ENCODE measurements at regions not wholly inside any gene's neighbourhood (a gene's known extent, or its start where the extent isn't known, plus 50 kb on each side); places are given as distances from the start of the nearest gene placed in this dataset.
"Not testable (repeated sequence)": the region's sequence is repeated elsewhere in the genome, so short reads cannot be mapped to it uniquely, and the experiment has no call there.

- DNase-seq (ENCODE audit: low read depth in 2 of 2), result no peak
These were observed 179.7 kb upstream of the ST6GALNAC5 start for GRCh38 chr1:76687307-76688175.

- peak in 1 of 2 experiments; percentile 3 for DNase-seq (ENCODE audit: low read depth in 2 of 2)
These were observed 176.5 kb upstream of the ST6GALNAC5 start for GRCh38 chr1:76690766-76691165.

GRCh38 chr1:76695535-76695934 lies 171.7 kb upstream of the ST6GALNAC5 start:
- no peak for DNase-seq (ENCODE audit: low read depth in 2 of 2)

- no peak for DNase-seq (ENCODE audit: low read depth in 2 of 2)
These were observed 169.9 kb upstream of the ST6GALNAC5 start for GRCh38 chr1:76697361-76697760.

DNA sequence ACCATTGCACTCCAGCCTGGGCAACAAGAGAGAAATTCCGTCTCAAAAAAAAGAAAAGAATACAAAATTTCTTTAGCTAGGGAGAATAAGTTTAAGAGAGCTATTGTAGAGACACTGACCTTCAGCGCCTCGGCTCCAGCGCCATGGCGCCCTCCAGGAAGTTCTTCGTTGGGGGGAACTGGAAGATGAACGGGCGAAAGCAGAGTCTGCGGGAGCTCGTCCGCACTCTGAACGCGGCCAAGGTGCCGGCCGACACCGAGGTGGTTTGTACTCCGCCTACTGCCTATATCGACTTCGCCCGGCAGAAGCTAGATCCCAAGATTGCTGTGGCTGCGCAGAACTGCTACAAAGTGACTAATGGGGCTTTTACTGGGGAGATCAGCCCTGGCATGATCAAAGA lies 167.6 kb upstream of the ST6GALNAC5 start:
- DNase-seq (ENCODE audit: low read depth in 2 of 2), result not testable (repeated sequence)

DNA sequence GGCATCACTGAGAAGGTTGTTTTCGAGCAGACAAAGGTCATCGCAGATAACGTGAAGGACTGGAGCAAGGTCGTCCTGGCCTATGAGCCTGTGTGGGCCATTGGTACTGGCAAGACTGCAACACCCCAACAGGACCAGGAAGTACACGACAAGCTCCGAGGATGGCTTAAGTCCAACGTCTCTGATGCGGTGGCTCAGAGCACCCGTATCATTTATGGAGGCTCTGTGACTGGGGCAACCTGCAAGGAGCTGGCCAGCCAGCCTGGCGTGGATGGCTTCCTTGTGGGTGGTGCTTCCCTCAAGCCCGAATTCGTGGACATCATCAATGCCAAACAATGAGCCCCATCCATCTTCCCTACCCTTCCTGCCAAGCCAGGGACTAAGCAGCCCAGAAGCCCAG lies 167.1 kb upstream of the ST6GALNAC5 start:
- DNase-seq (ENCODE audit: low read depth in 2 of 2), result not testable (repeated sequence)

DNA sequence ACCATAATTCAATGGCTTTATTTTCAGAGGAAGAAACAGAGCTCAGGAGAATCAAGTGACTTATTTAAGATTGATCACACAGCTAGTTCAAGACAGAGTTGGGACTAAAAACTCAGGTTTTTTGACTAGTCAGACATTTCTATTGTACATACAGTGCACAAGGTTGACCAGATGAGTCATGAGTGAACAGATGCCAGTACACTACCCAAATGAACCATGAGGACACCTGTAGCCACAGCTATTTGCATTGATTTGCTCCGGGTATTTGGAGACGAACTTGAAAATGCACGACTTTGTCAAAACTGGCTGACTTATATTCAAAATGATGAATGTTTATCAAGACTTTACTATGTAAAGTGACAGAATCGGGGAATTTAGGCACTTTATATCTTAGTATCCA lies 161.7 kb upstream of the ST6GALNAC5 start:
- no peak for DNase-seq (ENCODE audit: low read depth in 2 of 2)

- DNase-seq (ENCODE audit: low read depth in 2 of 2), result no peak
These were observed 153.7 kb upstream of the ST6GALNAC5 start for GRCh38 chr1:76713535-76713934.

DNA sequence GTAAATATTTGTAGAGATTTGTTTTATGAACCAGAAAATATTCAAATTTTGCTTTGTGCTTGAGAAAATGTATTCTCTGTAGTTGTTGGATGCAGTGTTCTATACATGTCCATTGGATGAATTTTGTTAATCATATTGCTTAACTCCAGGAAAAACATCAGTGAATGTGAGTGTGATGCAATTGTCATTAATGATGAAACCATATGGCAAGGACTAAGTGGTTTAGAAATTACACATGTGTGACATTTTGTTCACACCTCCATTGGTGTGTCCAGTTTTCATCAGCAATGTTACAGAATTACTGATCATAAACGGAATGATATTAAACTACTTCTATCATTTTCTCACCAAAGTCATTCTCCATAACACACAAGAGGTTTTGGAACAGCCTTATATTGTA lies 151.8 kb upstream of the ST6GALNAC5 start:
- DNase-seq (ENCODE audit: low read depth in 2 of 2), result no peak

- DNase-seq (ENCODE audit: low read depth in 2 of 2), result no peak
These were observed 143.3 kb upstream of the ST6GALNAC5 start for GRCh38 chr1:76723949-76724348.

DNA sequence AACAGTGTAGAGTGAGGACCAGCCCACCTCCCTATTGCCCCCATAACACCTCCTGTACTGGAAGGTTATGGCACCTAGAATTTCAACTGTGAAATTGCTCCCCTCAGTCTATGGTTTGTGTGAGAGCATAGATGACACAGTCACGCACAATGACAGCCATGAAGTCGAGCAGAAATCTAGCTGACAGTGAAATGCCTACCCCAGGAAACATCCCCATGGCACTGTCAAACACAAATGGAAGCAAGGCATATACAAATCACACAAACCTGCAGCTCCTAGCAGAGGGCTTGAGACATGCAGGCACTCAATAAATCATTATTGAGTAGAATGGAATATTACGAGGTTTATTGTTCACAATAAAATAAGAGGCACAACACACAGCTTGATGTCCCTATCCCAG lies 142.5 kb upstream of the ST6GALNAC5 start:
- DNase-seq (ENCODE audit: low read depth in 2 of 2), result no peak

DNA sequence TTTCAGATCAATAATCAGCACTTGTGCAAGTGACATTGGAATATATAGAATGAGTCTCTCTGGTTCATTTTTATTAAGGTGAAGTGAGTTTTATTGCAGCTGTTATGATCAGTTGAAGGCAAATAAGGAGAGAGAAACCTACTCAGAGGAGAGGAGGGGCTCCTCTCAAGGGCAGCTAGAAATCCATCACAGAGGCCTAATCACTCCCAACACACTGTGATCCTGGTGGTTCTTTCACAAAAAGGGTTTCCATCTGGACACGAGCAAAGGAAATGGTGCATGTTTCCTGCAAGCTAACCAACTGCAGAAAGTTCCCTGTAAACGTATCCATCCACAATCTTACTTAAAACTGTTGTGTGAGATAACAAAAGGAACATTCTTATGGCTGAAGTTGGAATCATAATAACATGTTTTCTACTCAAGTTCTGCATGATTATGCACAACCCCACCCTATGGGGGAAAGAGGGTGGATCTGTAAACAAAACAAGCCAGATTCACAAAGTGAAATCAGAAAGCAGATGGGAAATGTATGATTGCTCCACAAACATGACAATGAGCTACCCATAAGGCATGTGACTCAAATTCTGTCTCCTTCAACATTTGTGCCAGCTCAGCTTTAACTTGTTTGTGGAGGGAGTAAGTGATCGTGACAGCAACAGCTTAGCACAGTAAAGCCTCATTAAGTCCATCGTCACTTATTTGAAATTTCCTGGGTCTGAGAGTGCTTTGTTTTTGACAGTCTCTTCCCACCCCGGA lies 141.2 kb upstream of the ST6GALNAC5 start:
- peak in 1 of 2 experiments; percentile 1 for DNase-seq (ENCODE audit: low read depth in 2 of 2)

DNA sequence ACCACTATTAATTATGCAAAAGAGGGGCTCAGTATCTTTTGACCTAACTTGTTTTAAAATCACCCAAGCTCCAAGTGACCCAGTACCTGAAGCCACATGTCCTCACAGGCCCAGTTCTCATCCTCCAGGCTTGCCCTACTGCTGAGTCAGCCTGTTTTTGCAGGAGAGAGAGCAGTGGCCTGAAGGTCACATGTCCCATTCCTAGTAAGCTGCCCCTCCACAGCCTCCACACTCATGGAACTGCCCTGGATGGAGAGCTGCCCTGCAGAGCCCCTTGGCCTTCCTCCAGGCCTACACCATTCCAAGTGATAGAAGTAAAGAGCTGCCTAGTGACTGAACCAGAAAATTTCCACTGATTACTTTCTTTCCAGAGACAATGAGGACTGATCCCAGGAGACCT lies 139.8 kb upstream of the ST6GALNAC5 start:
- no peak for DNase-seq (ENCODE audit: low read depth in 2 of 2)

- DNase-seq (ENCODE audit: low read depth in 2 of 2), result no peak
These were observed 138.1 kb upstream of the ST6GALNAC5 start for GRCh38 chr1:76729142-76729541.

GRCh38 chr1:76730027-76730426 lies 137.3 kb upstream of the ST6GALNAC5 start:
- no peak for DNase-seq (ENCODE audit: low read depth in 2 of 2)

DNA sequence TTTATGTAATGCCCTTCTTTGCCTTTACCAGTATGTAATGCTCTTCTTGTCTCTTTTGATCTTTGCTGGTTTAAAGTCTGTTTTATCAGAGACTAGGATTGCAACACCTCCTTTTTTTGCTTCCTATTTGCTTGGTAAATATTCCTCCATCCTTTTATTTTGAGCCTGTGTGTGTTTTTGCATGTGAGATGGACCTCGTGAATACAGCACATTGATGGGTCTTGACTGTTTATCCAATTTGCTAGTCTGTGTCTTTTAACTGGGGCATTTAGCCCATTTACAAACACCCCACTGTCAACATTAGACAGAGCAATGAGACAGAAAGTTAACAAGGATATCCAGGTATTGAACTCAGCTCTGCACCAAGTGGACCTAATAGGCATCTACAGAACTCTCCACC lies 128.9 kb upstream of the ST6GALNAC5 start:
- not testable (repeated sequence) for DNase-seq (ENCODE audit: low read depth in 2 of 2)

- not testable (repeated sequence) for DNase-seq (ENCODE audit: low read depth in 2 of 2)
These were observed 126.3 kb upstream of the ST6GALNAC5 start for GRCh38 chr1:76740956-76741355.

GRCh38 chr1:76744989-76745388 lies 122.3 kb upstream of the ST6GALNAC5 start:
- DNase-seq (ENCODE audit: low read depth in 2 of 2), result no peak

DNA sequence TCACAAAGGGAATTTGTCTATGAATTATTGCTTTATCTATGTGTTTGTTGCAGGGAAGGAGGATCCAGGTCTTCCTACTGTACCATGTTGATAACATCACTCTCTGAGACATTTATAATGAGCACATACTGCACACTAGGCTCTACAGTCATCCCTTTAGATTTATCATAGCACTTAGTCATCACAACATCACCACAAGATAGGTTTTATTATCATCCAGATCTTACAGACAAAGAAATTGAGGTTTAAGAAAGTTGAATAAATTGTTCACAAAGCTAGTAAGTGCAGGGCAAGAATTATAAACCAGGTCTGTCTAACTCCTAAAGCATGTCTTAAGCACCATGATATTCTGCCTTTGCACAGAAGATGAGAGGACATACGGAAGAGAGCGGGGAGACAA lies 121.1 kb upstream of the ST6GALNAC5 start:
- DNase-seq (ENCODE audit: low read depth in 2 of 2), result peak in 1 of 2 experiments; percentile 3

DNA sequence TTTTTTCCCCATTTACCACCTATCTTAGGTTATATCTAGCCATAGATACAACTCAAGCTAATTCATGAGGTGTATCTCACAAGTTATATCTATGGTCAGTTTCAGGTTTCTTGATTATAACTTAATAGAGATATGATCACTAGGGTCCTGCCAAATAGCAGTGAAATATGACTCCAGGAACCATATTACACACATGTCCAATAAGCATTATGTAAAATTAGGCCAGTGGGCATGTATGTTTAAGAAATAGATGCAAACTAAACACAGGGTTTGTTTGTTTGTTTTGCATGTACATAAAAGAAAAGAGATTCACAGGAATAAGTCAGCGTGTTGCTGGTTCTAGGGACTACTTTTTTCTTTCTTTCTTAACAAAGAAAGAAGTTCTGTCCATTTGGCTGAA lies 112.5 kb upstream of the ST6GALNAC5 start:
- DNase-seq (ENCODE audit: low read depth in 2 of 2), result no peak

DNA sequence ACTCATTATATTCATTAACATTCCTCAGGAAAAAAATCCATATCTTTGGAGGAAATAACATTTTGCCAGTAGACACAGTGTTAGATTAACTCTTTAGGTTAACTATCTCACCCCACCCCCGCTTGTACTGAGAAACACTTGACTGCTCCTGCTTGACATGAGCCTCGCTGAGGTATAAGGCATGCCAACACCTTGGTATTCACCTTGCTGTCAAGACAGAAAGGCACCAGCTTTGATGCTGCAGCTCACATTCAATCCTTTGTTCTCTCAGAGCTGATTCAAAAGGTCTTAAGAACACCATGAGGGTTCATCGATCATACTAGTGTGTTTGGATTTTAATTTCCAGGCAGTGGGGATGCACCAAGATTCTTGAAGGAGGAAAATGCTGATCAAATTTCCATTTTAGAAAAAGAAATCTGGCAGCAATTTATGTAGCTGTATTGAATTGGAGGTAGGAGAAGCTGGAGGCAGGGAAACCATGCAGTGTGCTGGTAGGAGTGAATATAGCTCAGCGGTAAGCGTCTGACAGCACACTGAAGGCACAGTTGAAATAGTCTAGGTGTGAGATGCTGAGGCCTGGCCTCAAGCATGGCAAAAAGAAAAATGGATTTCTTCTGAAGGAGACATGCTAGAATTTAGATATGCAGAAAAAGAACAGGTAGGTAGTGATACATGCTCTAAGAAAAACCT lies 108.0 kb upstream of the ST6GALNAC5 start:
- no peak for DNase-seq (ENCODE audit: low read depth in 2 of 2)

GRCh38 chr1:76759950-76760349 lies 107.3 kb upstream of the ST6GALNAC5 start:
- peak; percentile 20 to 22 for DNase-seq (ENCODE audit: low read depth in 2 of 2)

All from fibroblast of skin of left quadriceps (primary cell).